OCI-LY3 (cell line): ENCODE measurements at regions not wholly inside any gene's neighbourhood (a gene's known extent, or its start where the extent isn't known, plus 50 kb on each side); places are given as distances from the start of the nearest gene placed in this dataset.

Source experiments
- EZH2phosphoT487 ChIP-seq: fragments of 200-600 bp; shearing (Covaris generic); IDR thresholded peaks from 2 replicates; pipeline ENCODE4 v1.6.1; 2018; ENCODE audit warnings: antibody characterized with exemption, mixed run types, low read depth
- TF ChIP-seq, protein P1 (sequence below): fragments of 200-600, 300-600 bp; sonication (generic); IDR thresholded peaks from 2 replicates; pipeline ENCODE4 v1.5.1; 2014; ENCODE audit warnings: antibody characterized with exemption, low read length, low read depth

DNA sequence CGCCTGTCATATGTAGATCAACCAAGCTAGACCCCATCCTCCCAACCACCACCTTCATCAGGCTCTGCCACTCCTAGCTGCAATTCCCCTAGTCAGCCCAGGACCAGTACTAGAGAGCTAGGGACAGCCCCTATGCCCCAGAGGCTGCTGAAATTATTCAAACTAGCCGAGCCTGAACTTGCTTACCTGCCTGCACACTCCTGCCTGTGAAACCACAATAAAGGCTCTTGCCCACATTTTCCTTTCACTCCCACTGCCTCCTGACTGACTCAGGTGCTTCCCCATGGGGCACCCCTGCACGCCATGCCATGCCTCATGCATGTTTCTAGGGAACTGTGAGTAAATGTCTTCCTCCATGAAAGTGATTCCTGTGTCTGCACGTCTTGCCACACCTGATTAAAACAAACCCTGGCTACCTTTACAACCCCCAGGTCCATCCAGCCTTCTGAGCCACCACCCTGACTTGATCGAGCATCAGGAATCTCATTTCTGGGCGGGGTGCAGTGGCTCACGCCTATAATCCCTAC, 66.5 kb upstream of the IER3 start:
- TF ChIP-seq, protein P1, sequence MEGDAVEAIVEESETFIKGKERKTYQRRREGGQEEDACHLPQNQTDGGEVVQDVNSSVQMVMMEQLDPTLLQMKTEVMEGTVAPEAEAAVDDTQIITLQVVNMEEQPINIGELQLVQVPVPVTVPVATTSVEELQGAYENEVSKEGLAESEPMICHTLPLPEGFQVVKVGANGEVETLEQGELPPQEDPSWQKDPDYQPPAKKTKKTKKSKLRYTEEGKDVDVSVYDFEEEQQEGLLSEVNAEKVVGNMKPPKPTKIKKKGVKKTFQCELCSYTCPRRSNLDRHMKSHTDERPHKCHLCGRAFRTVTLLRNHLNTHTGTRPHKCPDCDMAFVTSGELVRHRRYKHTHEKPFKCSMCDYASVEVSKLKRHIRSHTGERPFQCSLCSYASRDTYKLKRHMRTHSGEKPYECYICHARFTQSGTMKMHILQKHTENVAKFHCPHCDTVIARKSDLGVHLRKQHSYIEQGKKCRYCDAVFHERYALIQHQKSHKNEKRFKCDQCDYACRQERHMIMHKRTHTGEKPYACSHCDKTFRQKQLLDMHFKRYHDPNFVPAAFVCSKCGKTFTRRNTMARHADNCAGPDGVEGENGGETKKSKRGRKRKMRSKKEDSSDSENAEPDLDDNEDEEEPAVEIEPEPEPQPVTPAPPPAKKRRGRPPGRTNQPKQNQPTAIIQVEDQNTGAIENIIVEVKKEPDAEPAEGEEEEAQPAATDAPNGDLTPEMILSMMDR: no peak
- TF ChIP-seq EZH2phosphoT487: no peak
